CD4-positive, alpha-beta T cell treated with Interleukin-4 for 4 hours (primary cell): ENCODE measurements at regions not wholly inside any gene's neighbourhood (a gene's known extent, or its start where the extent isn't known, plus 50 kb on each side); places are given as distances from the start of the nearest gene placed in this dataset.
"Not testable (repeated sequence)": the region's sequence is repeated elsewhere in the genome, so short reads cannot be mapped to it uniquely, and the experiment has no call there.

ENCODE experiments used
- DNase-seq: peaks from one replicate; pipeline ENCODE4 v3.0.0-alpha.2; 2020

- DNase-seq, result no peak
Observed at GRCh38 chr1:80565406-80565805, 1235.3 kb upstream of the ADGRL2 start.

- DNase-seq, result no peak
Observed at GRCh38 chr1:80542231-80542630, 1258.5 kb upstream of the ADGRL2 start.

GRCh38 chr1:80540596-80540995 lies 1260.1 kb upstream of the ADGRL2 start:
- no peak for DNase-seq

- no peak for DNase-seq
Observed at GRCh38 chr1:80540149-80540548, 1260.6 kb upstream of the ADGRL2 start.

GRCh38 chr1:80539298-80539697 lies 1261.4 kb upstream of the ADGRL2 start:
- DNase-seq, result not testable (repeated sequence)

- no peak for DNase-seq
Observed at GRCh38 chr1:80536461-80536860, 1264.3 kb upstream of the ADGRL2 start.

GRCh38 chr1:80535466-80535865 lies 1265.3 kb upstream of the ADGRL2 start:
- DNase-seq, result no peak

- DNase-seq, result no peak
Observed at GRCh38 chr1:80534606-80535360, 1266.0 kb upstream of the ADGRL2 start.

GRCh38 chr1:80533775-80534334 lies 1266.9 kb upstream of the ADGRL2 start:
- no peak for DNase-seq

- DNase-seq, result no peak
Observed at GRCh38 chr1:80533093-80533492, 1267.6 kb upstream of the ADGRL2 start.

- DNase-seq, result no peak
Observed at GRCh38 chr1:80531182-80531581, 1269.6 kb upstream of the ADGRL2 start.

GRCh38 chr1:80529546-80529945 lies 1271.2 kb upstream of the ADGRL2 start:
- DNase-seq, result no peak

- no peak for DNase-seq
Observed at GRCh38 chr1:80523861-80524260, 1276.9 kb upstream of the ADGRL2 start.

GRCh38 chr1:80523071-80523470 lies 1277.7 kb upstream of the ADGRL2 start:
- not testable (repeated sequence) for DNase-seq

- DNase-seq, result no peak
Observed at GRCh38 chr1:80520949-80521348, 1279.8 kb upstream of the ADGRL2 start.

- no peak for DNase-seq
Observed at GRCh38 chr1:80517062-80517461, 1283.7 kb upstream of the ADGRL2 start.

GRCh38 chr1:80509965-80510522 lies 1290.7 kb upstream of the ADGRL2 start:
- DNase-seq, result no peak

- DNase-seq, result no peak
Observed at GRCh38 chr1:80506216-80506615, 1294.5 kb upstream of the ADGRL2 start.

GRCh38 chr1:80498673-80499072 lies 1302.1 kb upstream of the ADGRL2 start:
- DNase-seq, result no peak

GRCh38 chr1:80495806-80496205 lies 1304.9 kb upstream of the ADGRL2 start:
- DNase-seq, result no peak

GRCh38 chr1:80472145-80472544 lies 1328.6 kb upstream of the ADGRL2 start:
- no peak for DNase-seq

GRCh38 chr1:80468356-80468755 lies 1332.4 kb upstream of the ADGRL2 start:
- DNase-seq, result no peak

- no peak for DNase-seq
Observed at GRCh38 chr1:80462006-80462405, 1338.7 kb upstream of the ADGRL2 start.

GRCh38 chr1:80457409-80457808 lies 1343.3 kb upstream of the ADGRL2 start:
- DNase-seq, result no peak

- DNase-seq, result no peak
Observed at GRCh38 chr1:80453775-80454174, 1347.0 kb upstream of the ADGRL2 start.
